NB4 (cell line): ENCODE measurements at regions not wholly inside any gene's neighbourhood (a gene's known extent, or its start where the extent isn't known, plus 50 kb on each side); places are given as distances from the start of the nearest gene placed in this dataset.
"Not testable (repeated sequence)": the region's sequence is repeated elsewhere in the genome, so short reads cannot be mapped to it uniquely, and the experiment has no call there.

ENCODE experiments used
- DNase-seq: peaks from one replicate; pipeline ENCODE4 v3.0.0; 2010; ENCODE audit warnings: low read depth
- H3K4me3 ChIP-seq: one replicate; pipeline ENCODE4 v1.5.1; 2011; ENCODE audit warnings: mild to moderate bottlenecking, low read depth, low read length, moderate library complexity
- CTCF ChIP-seq: IDR thresholded peaks from one replicate; pipeline ENCODE4 v1.5.1; 2012; ENCODE audit warnings: low read depth, low read length
- MAX ChIP-seq: IDR thresholded peaks from 2 replicates; pipeline ENCODE4 v1.6.1; 2011; ENCODE audit warnings: low read depth, low read length
- MYC ChIP-seq: IDR thresholded peaks from 2 replicates; pipeline ENCODE4 v1.6.1; 2011; ENCODE audit warnings: low read depth, low read length
- POLR2A ChIP-seq: IDR thresholded peaks from 2 replicates; pipeline ENCODE4 v1.6.1; 2011; ENCODE audit warnings: mild to moderate bottlenecking; ENCODE audit not compliant: insufficient read length; ENCODE audit errors: extremely low read depth

GRCh38 chr2:182506606-182507005 is 79.8 kb upstream of the PDE1A start:
- DNase-seq = no peak
- TF ChIP-seq CTCF (no peak), POLR2A (no peak), MYC (no peak)
- H3K4me3 ChIP-seq = no peak overlapping the region

GRCh38 chr2:182508583-182508982 is 81.7 kb upstream of the PDE1A start:
- not testable (repeated sequence) for DNase-seq, H3K4me3 ChIP-seq

- H3K4me3 ChIP-seq = no peak overlapping the region
- TF ChIP-seq MAX = no peak
- no peak for TF ChIP-seq MYC
- no peak for TF ChIP-seq CTCF
- TF ChIP-seq POLR2A = no peak
- no peak for DNase-seq
These were observed 82.4 kb upstream of the PDE1A start for GRCh38 chr2:182509216-182509615.

GRCh38 chr2:182521453-182522404 is 94.9 kb upstream of the PDE1A start:
- TF ChIP-seq CTCF = no peak
- no peak for TF ChIP-seq MYC
- TF ChIP-seq POLR2A = no peak
- TF ChIP-seq MAX = no peak
- no peak for DNase-seq
- no peak overlapping the region for H3K4me3 ChIP-seq

GRCh38 chr2:182522405-182522896 is 95.6 kb upstream of the PDE1A start:
- DNase-seq = no peak
- H3K4me3 ChIP-seq = no peak overlapping the region
- TF ChIP-seq MAX (no peak), CTCF (no peak), POLR2A (no peak), MYC (no peak)

- no peak for DNase-seq
- no peak for TF ChIP-seq MAX
- no peak for TF ChIP-seq CTCF
- no peak for TF ChIP-seq POLR2A
- TF ChIP-seq MYC = no peak
- no peak overlapping the region for H3K4me3 ChIP-seq
These were observed 96.2 kb upstream of the PDE1A start for GRCh38 chr2:182522972-182523473.
